ENCODE measurements at regions not wholly inside any gene's neighbourhood (a gene's known extent, or its start where the extent isn't known, plus 50 kb on each side); places are given as distances from the start of the nearest gene placed in this dataset.
"Not testable (repeated sequence)": the region's sequence is repeated elsewhere in the genome, so short reads cannot be mapped to it uniquely, and the experiment has no call there.

- FAIRE-seq (no peak), DNase-seq (ENCODE audit: low read depth) (no peak)
- TF ChIP-seq, protein P1, sequence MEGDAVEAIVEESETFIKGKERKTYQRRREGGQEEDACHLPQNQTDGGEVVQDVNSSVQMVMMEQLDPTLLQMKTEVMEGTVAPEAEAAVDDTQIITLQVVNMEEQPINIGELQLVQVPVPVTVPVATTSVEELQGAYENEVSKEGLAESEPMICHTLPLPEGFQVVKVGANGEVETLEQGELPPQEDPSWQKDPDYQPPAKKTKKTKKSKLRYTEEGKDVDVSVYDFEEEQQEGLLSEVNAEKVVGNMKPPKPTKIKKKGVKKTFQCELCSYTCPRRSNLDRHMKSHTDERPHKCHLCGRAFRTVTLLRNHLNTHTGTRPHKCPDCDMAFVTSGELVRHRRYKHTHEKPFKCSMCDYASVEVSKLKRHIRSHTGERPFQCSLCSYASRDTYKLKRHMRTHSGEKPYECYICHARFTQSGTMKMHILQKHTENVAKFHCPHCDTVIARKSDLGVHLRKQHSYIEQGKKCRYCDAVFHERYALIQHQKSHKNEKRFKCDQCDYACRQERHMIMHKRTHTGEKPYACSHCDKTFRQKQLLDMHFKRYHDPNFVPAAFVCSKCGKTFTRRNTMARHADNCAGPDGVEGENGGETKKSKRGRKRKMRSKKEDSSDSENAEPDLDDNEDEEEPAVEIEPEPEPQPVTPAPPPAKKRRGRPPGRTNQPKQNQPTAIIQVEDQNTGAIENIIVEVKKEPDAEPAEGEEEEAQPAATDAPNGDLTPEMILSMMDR (IDR thresholded peaks at IDR 0.05; ENCODE audit: insufficient read depth, low read length, severe bottlenecking) = no peak
- Histone ChIP-seq H3K4me3 (ENCODE audit: low read depth, low read length) (no peak overlapping the region), H3K36me3 (ENCODE audit: control insufficient read depth, insufficient read depth, low read length) (no peaks in the 10 kb centered on the region), H3K27me3 (ENCODE audit: control insufficient read depth, insufficient read depth, low read length) (no peaks in the 10 kb centered on the region)
These were observed 467.9 kb downstream of the SIPA1L2 start for GRCh38 chr1:232162001-232162400.

GRCh38 chr1:232158558-232158957 lies 471.4 kb downstream of the SIPA1L2 start:
- not testable (repeated sequence) for H3K36me3 ChIP-seq (ENCODE audit: control insufficient read depth, insufficient read depth, low read length); DNase-seq (ENCODE audit: low read depth); H3K27me3 ChIP-seq (ENCODE audit: control insufficient read depth, insufficient read depth, low read length); H3K4me3 ChIP-seq (ENCODE audit: low read depth, low read length); FAIRE-seq

DNA sequence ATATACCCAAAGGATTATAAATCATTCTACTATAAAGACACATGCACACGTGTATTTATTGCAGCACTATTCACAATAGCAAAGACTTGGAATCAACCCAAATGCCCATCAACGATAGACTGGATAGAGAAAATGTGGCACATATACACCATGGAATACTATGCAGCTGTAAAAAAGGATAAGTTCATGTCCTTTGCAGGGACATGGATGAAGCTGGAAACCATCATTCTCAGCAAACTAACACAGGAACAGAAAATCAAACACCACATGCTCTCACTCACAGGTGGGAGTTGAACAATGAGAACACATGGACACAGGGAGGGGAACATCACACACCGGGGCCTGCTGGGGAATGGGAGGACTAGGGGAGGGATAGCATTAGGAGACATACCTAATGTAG lies 473.9 kb downstream of the SIPA1L2 start:
- H3K27me3 ChIP-seq (ENCODE audit: control insufficient read depth, insufficient read depth, low read length); DNase-seq (ENCODE audit: low read depth); H3K36me3 ChIP-seq (ENCODE audit: control insufficient read depth, insufficient read depth, low read length); H3K4me3 ChIP-seq (ENCODE audit: low read depth, low read length); FAIRE-seq: not testable (repeated sequence)

DNA sequence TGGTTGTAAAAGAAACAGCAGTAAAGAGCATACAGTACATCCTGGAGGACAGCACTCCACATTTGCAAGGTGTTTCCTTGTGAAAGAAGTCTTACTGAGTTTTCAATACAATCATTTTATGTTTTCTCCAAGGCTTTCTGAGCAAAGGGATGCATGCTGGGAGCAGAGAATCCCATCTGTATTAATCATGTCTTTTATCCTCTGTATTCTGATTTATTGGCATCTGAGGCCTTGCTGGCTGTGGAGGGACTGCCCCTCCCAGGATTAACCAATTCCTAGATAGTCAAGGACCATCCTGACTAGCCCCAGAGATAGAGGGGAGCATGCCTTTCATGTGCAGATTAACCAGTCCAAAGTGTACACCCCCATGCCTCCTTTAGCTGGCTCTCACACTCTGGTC lies 476.3 kb downstream of the SIPA1L2 start:
- DNase-seq (ENCODE audit: low read depth) = no peak
- Histone ChIP-seq H3K4me3 (ENCODE audit: low read depth, low read length) (no peak overlapping the region), H3K27me3 (ENCODE audit: control insufficient read depth, insufficient read depth, low read length) (no peaks in the 10 kb centered on the region), H3K36me3 (ENCODE audit: control insufficient read depth, insufficient read depth, low read length) (no peaks in the 10 kb centered on the region)
- FAIRE-seq = no peak
- TF ChIP-seq, protein P1 (IDR thresholded peaks at IDR 0.05; ENCODE audit: insufficient read depth, low read length, severe bottlenecking) = no peak

DNA sequence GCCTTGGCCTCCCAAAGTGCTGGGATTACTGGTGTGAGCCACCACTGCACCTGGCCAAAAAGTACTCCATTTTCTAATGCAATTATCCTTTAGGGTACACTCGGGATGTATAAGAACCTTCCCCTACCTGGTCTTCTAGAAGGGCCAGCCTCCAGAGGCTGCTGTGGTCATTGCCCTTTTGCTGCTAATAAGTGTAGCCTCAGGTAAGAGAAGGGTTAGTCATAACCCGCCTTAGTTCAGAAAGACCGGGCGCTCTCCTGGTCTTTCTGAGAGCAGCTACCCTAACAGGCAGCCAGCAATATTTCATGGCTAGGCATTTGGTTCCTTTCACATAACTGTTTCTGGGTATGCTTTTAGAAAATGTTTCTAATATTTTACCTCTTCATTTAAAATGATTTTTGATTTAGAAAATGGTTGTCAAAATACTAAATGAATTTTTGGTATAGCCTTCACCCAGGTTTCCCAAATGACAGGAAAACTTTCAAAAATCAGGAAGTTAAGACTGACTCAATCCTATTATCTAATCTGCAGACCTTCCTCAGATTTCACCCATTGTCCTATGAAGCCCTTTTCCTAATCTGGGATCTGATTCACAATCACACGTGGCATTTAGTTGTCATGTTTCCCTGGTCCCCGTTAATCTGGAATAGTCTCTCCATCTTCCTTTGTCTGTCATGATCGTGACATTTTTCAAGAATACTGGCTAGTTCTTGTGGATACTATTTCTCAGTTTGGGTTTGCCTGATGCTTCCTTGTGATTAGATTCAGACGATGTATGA lies 479.0 kb downstream of the SIPA1L2 start:
- no peaks in the 10 kb centered on the region for H3K27me3 ChIP-seq (ENCODE audit: control insufficient read depth, insufficient read depth, low read length)
- H3K4me3 ChIP-seq (ENCODE audit: low read depth, low read length) = no peak overlapping the region
- no peaks in the 10 kb centered on the region for H3K36me3 ChIP-seq (ENCODE audit: control insufficient read depth, insufficient read depth, low read length)
- DNase-seq (ENCODE audit: low read depth) (peak; percentile 35), FAIRE-seq (no peak)
- TF ChIP-seq, protein P1 (IDR thresholded peaks at IDR 0.05; ENCODE audit: insufficient read depth, low read length, severe bottlenecking) = no peak

GRCh38 chr1:232149287-232150201 lies 480.4 kb downstream of the SIPA1L2 start:
- no peak for FAIRE-seq
- no peak overlapping the region for H3K4me3 ChIP-seq (ENCODE audit: low read depth, low read length)
- TF ChIP-seq, protein P1 (IDR thresholded peaks at IDR 0.05; ENCODE audit: insufficient read depth, low read length, severe bottlenecking) = no peak
- H3K36me3 ChIP-seq (ENCODE audit: control insufficient read depth, insufficient read depth, low read length) = no peaks in the 10 kb centered on the region
- peak; percentile 93 for DNase-seq (ENCODE audit: low read depth)
- H3K27me3 ChIP-seq (ENCODE audit: control insufficient read depth, insufficient read depth, low read length) = no peaks in the 10 kb centered on the region
